HUES6 (cell line): ENCODE measurements at regions not wholly inside any gene's neighbourhood (a gene's known extent, or its start where the extent isn't known, plus 50 kb on each side); places are given as distances from the start of the nearest gene placed in this dataset.

ENCODE experiments used
- H3K27ac ChIP-seq: 2 replicates; pipeline ENCODE4 v1.7.0; 2013; ENCODE audit warnings: low read depth, mild to moderate bottlenecking, low read length, inconsistent platforms
- H3K27me3 ChIP-seq: 2 replicates; pipeline ENCODE4 v1.6.1; 2013; ENCODE audit warnings: low read length; ENCODE audit not compliant: control insufficient read depth, insufficient read depth
- H3K36me3 ChIP-seq: 2 replicates; pipeline ENCODE4 v1.6.1; 2013; ENCODE audit warnings: low read length; ENCODE audit not compliant: control insufficient read depth, insufficient read depth
- H3K4me1 ChIP-seq: 2 replicates; pipeline ENCODE4 v1.6.1; 2013; ENCODE audit warnings: low read length; ENCODE audit not compliant: control insufficient read depth, insufficient read depth
- H3K4me3 ChIP-seq: 2 replicates; pipeline ENCODE4 v1.5.1; 2013; ENCODE audit warnings: low read depth, low read length
- H3K9ac ChIP-seq: one replicate; pipeline ENCODE4 v1.6.1; 2013; ENCODE audit warnings: mild to moderate bottlenecking, low read length
- H3K9me3 ChIP-seq: 2 replicates; pipeline ENCODE4 v1.6.1; 2013; ENCODE audit warnings: low read depth, low read length; ENCODE audit not compliant: control insufficient read depth, insufficient read depth

DNA sequence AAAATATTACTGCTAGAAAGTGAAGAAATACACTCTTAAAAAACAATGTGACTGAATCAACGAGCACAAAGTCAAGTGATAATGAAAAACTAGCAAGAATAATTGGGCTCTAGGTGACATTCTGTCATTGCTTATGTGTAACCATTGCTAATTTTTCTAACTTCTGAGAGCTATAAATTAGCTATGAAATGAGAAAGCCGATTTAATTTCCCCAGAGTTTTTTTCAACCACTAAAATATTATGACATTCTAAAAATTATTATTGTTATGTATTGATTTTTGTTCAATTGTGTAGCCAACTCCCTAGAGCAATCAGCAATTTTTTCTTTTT lies 458.6 kb upstream of the ATXN8OS start:
- Histone ChIP-seq H3K4me1 (no peaks in the 10 kb centered on the region), H3K4me3 (no peak overlapping the region)

GRCh38 chr13:69648340-69649062 lies 459.1 kb upstream of the ATXN8OS start:
- no peak overlapping the region for H3K27ac ChIP-seq
- no peak overlapping the region for H3K4me3 ChIP-seq
- H3K36me3 ChIP-seq, result no peaks in the 10 kb centered on the region
- no peak overlapping the region for H3K9ac ChIP-seq
- no peaks in the 10 kb centered on the region for H3K27me3 ChIP-seq
- H3K9me3 ChIP-seq, result peaks cover 16% of the 10 kb centered on the region
- no peaks in the 10 kb centered on the region for H3K4me1 ChIP-seq

More for the DNA sequence above, 458.6 kb upstream of the ATXN8OS start:
- Histone ChIP-seq H3K27ac (no peak overlapping the region), H3K9ac (no peak overlapping the region), H3K36me3 (no peaks in the 10 kb centered on the region), H3K9me3 (peaks cover 12% of the 10 kb centered on the region), H3K27me3 (no peaks in the 10 kb centered on the region)

GRCh38 chr13:69644447-69644846 lies 463.2 kb upstream of the ATXN8OS start:
- H3K27ac ChIP-seq, result no peak overlapping the region
- H3K4me3 ChIP-seq, result no peak overlapping the region
- no peaks in the 10 kb centered on the region for H3K27me3 ChIP-seq
- H3K9me3 ChIP-seq, result peaks cover 16% of the 10 kb centered on the region
- no peak overlapping the region for H3K9ac ChIP-seq
- H3K4me1 ChIP-seq, result no peaks in the 10 kb centered on the region
- H3K36me3 ChIP-seq, result no peaks in the 10 kb centered on the region

GRCh38 chr13:69641773-69642172 lies 465.9 kb upstream of the ATXN8OS start:
- H3K9ac ChIP-seq, result no peak overlapping the region
- peaks cover 16% of the 10 kb centered on the region for H3K9me3 ChIP-seq
- H3K27ac ChIP-seq, result no peak overlapping the region
- no peaks in the 10 kb centered on the region for H3K36me3 ChIP-seq
- H3K4me1 ChIP-seq, result no peaks in the 10 kb centered on the region
- no peak overlapping the region for H3K4me3 ChIP-seq
- H3K27me3 ChIP-seq, result no peaks in the 10 kb centered on the region

- no peak overlapping the region for H3K27ac ChIP-seq
- H3K9me3 ChIP-seq, result no peaks in the 10 kb centered on the region
- no peaks in the 10 kb centered on the region for H3K4me1 ChIP-seq
- H3K9ac ChIP-seq, result no peak overlapping the region
- no peaks in the 10 kb centered on the region for H3K36me3 ChIP-seq
- no peak overlapping the region for H3K4me3 ChIP-seq
- H3K27me3 ChIP-seq, result no peaks in the 10 kb centered on the region
These were observed 474.6 kb upstream of the ATXN8OS start for GRCh38 chr13:69633044-69633443.

DNA sequence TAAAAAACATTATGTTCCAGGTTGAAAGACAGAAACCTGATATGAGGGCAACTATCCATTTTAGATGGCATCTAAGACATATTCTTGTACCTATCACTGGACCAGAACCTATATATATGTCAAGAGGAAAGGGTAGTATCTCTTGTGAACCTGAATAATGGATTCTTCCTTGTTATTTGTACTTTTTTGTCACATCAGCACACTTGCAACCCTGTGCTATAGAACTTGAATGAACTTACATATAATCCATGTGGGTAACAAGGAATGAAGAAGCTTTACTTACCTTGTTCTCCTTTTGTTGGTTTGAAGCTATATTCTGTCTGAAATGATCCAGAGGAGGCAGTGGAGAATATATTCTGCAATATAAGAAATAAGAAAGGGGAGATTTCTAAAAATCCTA lies 483.7 kb upstream of the ATXN8OS start:
- Histone ChIP-seq H3K4me1 (no peaks in the 10 kb centered on the region), H3K27me3 (no peaks in the 10 kb centered on the region), H3K9me3 (peaks cover 30% of the 10 kb centered on the region; the same call in 1 of the 2 replicates), H3K4me3 (no peak overlapping the region), H3K36me3 (no peaks in the 10 kb centered on the region), H3K27ac (no peak overlapping the region), H3K9ac (no peak overlapping the region)

DNA sequence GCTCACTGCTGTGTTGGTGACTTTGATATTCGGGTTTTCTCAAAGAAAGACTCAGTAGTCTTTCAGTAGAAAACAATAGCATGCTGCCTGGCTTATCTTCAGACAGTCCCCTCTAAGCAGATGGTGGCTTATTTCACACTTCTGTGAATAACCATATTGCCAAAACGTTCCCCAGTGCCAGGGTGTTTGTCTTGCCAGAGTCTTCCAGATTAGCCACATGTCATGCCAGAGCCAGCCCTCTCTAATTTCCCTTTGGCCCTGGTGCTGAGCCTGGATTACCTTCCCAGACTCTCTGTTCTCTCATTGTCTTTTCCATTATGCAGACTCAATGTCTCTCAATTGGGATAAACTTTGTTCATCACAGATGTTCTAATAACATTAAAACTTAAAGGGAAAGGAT lies 488.0 kb upstream of the ATXN8OS start:
- no peak overlapping the region for H3K9ac ChIP-seq
- peaks cover 4% of the 10 kb centered on the region; the same call in 1 of the 2 replicates for H3K36me3 ChIP-seq
- H3K9me3 ChIP-seq, result peaks cover 30% of the 10 kb centered on the region; the same call in 1 of the 2 replicates
- H3K4me1 ChIP-seq, result no peaks in the 10 kb centered on the region
- no peaks in the 10 kb centered on the region for H3K27me3 ChIP-seq
- H3K27ac ChIP-seq, result no peak overlapping the region
- H3K4me3 ChIP-seq, result no peak overlapping the region

DNA sequence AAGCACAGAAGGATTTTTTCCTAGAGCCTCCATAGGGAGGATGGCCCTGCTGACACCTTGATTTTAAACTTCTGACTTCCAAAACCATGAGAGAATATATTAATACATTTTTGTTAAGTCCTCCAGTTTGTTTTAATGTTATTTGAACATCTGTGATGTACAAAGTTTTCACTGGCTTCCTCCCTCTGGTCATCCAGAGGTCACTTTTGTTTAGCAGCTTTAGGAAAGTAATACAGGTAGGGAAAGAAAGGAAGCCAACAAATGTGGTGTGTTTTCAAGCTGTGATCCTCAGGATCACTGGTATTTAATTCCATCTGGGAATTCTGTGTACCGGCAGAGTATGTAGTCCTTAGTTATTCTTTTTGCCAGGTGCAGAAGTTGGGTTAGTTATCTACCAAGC lies 488.8 kb upstream of the ATXN8OS start:
- Histone ChIP-seq H3K9me3 (peaks cover 29% of the 10 kb centered on the region; the same call in 1 of the 2 replicates), H3K27me3 (no peaks in the 10 kb centered on the region), H3K4me1 (no peaks in the 10 kb centered on the region), H3K4me3 (no peak overlapping the region), H3K27ac (no peak overlapping the region), H3K9ac (no peak overlapping the region), H3K36me3 (peaks cover 4% of the 10 kb centered on the region; the same call in 1 of the 2 replicates)

- no peaks in the 10 kb centered on the region for H3K4me1 ChIP-seq
- no peak overlapping the region for H3K27ac ChIP-seq
- no peaks in the 10 kb centered on the region for H3K27me3 ChIP-seq
- H3K4me3 ChIP-seq, result no peak overlapping the region
- H3K9me3 ChIP-seq, result peaks cover 27% of the 10 kb centered on the region; the same call in 1 of the 2 replicates
- H3K36me3 ChIP-seq, result peaks cover 4% of the 10 kb centered on the region; the same call in 1 of the 2 replicates
- no peak overlapping the region for H3K9ac ChIP-seq
These were observed 489.2 kb upstream of the ATXN8OS start for GRCh38 chr13:69618393-69618792.

DNA sequence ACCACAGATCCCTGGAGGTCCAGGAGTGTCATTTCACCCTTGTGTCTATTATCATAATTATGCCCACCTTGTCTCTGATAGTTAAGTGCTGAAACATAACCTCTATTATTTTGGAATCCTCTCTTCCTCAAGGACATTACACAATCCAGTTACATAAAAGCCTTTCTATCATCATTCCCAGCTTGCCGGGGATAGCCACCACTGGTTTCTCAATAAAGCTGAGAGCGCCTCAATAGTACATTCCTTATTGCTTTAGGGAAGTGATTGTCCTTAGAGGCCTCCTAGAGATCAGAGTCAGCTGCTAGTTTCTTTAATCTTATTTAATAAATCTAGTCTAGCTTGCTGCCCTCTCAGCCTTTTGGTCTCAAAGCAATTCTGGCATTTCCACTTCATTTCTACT lies 490.0 kb upstream of the ATXN8OS start:
- Histone ChIP-seq H3K36me3 (peaks cover 4% of the 10 kb centered on the region; the same call in 1 of the 2 replicates), H3K9me3 (peaks cover 31% of the 10 kb centered on the region; the same call in 1 of the 2 replicates), H3K4me3 (no peak overlapping the region), H3K4me1 (no peaks in the 10 kb centered on the region), H3K27ac (no peak overlapping the region), H3K9ac (no peak overlapping the region), H3K27me3 (no peaks in the 10 kb centered on the region)

- H3K9ac ChIP-seq, result no peak overlapping the region
- H3K4me3 ChIP-seq, result no peak overlapping the region
- peaks cover 4% of the 10 kb centered on the region; the same call in 1 of the 2 replicates for H3K36me3 ChIP-seq
- H3K9me3 ChIP-seq, result peaks cover 23% of the 10 kb centered on the region; the same call in 1 of the 2 replicates
- no peaks in the 10 kb centered on the region for H3K27me3 ChIP-seq
- H3K27ac ChIP-seq, result no peak overlapping the region; the same call in 1 of the 2 replicates
- no peaks in the 10 kb centered on the region for H3K4me1 ChIP-seq
These were observed 491.2 kb upstream of the ATXN8OS start for GRCh38 chr13:69616396-69616795.
